NB4 (cell line): ENCODE measurements at regions not wholly inside any gene's neighbourhood (a gene's known extent, or its start where the extent isn't known, plus 50 kb on each side); places are given as distances from the start of the nearest gene placed in this dataset.

ENCODE experiments used
- DNase-seq: peaks from one replicate; pipeline ENCODE4 v3.0.0; 2010; ENCODE audit warnings: low read depth
- H3K4me3 ChIP-seq: one replicate; pipeline ENCODE4 v1.5.1; 2011; ENCODE audit warnings: mild to moderate bottlenecking, low read depth, low read length, moderate library complexity
- MYC ChIP-seq: IDR thresholded peaks from 2 replicates; pipeline ENCODE4 v1.6.1; 2011; ENCODE audit warnings: low read depth, low read length
- POLR2A ChIP-seq: IDR thresholded peaks from 2 replicates; pipeline ENCODE4 v1.6.1; 2011; ENCODE audit warnings: mild to moderate bottlenecking; ENCODE audit not compliant: insufficient read length; ENCODE audit errors: extremely low read depth
- TF ChIP-seq, protein P1 (sequence below): IDR thresholded peaks from one replicate; pipeline ENCODE4 v1.5.1; 2012; ENCODE audit warnings: low read depth, low read length
- TF ChIP-seq, protein P2 (sequence below): IDR thresholded peaks from 2 replicates; pipeline ENCODE4 v1.6.1; 2011; ENCODE audit warnings: low read depth, low read length

DNA sequence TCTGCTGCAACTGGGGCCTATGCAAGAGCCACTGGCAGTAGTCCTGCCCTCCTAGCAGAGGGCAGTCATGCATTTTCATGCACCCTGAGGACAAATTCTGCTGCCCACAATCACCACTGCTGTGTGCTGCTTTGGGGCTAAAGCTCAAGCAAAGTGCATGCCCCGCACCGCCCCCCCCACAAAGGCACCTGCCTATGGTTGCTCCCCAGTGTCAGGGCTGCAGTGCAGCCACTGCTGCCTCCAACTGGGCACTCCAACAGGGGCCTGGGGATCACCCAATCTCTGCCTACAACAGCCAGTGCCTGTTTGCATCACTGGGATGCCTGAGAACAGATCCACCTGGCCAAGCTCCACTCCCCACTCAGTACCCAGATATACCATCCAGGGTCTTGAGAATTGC lies 417.0 kb downstream of the HTR7 start:
- TF ChIP-seq POLR2A (no peak), MYC (no peak)
- TF ChIP-seq, protein P1, sequence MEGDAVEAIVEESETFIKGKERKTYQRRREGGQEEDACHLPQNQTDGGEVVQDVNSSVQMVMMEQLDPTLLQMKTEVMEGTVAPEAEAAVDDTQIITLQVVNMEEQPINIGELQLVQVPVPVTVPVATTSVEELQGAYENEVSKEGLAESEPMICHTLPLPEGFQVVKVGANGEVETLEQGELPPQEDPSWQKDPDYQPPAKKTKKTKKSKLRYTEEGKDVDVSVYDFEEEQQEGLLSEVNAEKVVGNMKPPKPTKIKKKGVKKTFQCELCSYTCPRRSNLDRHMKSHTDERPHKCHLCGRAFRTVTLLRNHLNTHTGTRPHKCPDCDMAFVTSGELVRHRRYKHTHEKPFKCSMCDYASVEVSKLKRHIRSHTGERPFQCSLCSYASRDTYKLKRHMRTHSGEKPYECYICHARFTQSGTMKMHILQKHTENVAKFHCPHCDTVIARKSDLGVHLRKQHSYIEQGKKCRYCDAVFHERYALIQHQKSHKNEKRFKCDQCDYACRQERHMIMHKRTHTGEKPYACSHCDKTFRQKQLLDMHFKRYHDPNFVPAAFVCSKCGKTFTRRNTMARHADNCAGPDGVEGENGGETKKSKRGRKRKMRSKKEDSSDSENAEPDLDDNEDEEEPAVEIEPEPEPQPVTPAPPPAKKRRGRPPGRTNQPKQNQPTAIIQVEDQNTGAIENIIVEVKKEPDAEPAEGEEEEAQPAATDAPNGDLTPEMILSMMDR: no peak
- TF ChIP-seq, protein P2, sequence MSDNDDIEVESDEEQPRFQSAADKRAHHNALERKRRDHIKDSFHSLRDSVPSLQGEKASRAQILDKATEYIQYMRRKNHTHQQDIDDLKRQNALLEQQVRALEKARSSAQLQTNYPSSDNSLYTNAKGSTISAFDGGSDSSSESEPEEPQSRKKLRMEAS: no peak
- no peak for DNase-seq
- no peak overlapping the region for H3K4me3 ChIP-seq

DNA sequence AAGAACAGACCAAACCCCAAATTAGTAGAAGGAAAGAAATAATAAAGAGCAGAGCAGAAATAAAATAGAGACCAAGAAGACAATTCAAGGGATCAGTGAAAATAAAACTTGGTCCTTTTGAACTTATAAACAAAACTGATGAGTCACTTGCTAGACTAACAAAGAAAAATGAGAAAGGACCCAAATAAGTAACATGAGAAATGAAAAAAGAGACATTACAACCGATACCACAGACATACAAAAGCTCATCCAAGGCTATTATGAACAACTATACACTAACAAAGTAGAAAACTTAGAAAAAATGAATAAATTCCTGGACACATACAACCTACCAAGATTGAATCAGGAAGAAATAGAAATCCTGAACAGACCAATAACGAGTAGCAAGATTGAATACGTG lies 414.5 kb downstream of the HTR7 start:
- H3K4me3 ChIP-seq: no peak overlapping the region
- no peak for DNase-seq
- TF ChIP-seq POLR2A (no peak), MYC (no peak)
- TF ChIP-seq, protein P1: no peak
- TF ChIP-seq, protein P2: no peak

DNA sequence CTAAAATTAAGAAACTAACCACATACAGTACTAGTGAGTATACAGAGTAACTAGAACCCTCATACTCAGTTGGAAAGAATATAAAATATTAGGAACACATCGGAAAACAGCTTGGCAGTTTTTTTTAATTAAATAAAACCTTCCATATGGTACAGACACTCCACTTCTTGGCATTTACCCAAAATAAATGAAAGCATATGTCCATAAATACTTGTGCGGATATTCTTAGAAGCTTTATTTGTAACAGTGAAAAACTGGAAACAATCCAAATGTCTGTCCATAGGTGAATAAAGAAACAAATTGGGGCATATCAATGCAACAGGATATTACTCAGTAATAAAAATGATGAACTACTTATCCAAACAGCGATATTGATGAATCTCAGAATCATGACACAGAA lies 410.0 kb downstream of the HTR7 start:
- H3K4me3 ChIP-seq: no peak overlapping the region
- TF ChIP-seq, protein P2: no peak
- TF ChIP-seq, protein P1: no peak
- TF ChIP-seq POLR2A (no peak), MYC (no peak)
- no peak for DNase-seq

DNA sequence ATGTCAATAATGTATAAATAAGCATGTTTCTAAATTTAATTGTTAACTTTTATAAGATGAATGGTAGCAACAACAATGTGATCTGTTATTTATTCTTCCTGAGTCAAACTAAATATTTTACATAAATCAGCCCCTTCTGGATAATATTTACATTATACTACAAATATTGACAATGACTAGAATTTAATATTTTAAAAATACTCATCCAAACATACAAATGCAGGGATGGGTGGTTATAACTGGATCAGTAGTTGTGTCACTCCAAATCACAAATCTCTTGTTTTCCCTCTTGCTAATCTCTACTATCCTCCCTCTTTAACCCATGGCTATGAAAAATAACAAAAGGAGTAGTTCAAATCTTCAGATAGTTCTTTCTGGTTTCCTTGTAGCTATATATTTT lies 407.0 kb downstream of the HTR7 start:
- no peak for DNase-seq
- no peak overlapping the region for H3K4me3 ChIP-seq
- TF ChIP-seq, protein P1: no peak
- TF ChIP-seq POLR2A (no peak), MYC (no peak)
- TF ChIP-seq, protein P2: no peak

DNA sequence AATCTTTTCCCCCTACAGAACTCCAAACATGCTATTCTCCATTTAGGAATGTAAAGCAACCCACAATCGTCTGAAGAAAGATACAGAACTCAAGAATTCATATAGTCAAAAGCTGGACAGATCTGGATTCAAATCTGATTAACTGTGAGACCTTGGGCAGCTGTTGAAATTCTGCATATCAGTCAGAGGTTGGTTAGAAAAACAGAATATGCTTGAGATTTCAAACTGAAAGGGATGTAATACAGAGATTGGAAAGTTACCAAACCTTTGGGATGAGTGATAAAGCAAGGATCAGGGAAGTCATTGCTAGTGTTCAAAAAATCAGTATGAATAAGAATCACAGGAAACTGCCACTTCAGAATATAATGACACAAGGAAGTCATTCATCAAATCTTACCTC lies 406.6 kb downstream of the HTR7 start:
- TF ChIP-seq POLR2A: no peak
- no peak for DNase-seq
- no peak overlapping the region for H3K4me3 ChIP-seq

DNA sequence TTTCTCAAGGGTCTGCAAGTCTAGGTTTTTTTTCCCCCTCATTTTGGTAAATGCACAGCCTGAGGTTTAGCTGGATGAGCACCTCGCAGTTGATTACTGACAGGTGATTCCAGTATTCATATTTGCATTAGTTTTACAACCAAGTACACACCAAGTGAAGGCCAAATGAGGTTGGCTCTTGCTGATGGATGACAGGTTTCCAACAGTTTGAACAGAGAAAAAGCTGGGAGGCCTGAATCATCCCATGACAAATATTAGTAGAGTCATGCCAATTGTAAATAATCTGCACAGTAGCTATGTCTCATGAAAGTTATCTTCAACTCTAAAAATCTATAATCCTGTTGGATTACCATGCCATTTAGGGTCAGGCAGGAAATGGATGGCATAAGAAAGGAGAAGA lies 399.8 kb downstream of the HTR7 start:
- DNase-seq: no peak
- H3K4me3 ChIP-seq: no peak overlapping the region
- TF ChIP-seq, protein P2: no peak
- no peak for TF ChIP-seq POLR2A
- TF ChIP-seq MYC: no peak
- TF ChIP-seq, protein P1: no peak

DNA sequence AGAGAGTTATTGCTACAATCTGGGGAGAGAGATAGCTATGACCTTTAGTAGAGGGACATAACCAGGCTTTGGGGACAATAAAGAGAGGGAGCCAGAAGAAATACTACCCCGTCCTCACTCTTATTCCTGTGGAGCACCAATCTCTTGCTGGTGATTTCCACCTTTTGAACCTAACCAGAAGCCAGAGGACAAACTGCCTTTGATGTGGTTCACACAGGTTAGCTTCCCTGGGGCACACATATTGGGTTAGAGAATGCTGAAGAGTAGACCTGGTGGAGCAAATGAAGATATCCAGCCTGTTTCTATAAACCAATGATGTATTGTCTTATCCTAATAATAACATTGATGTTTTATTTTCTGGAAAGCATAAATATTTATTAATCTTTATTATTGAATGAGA lies 399.3 kb downstream of the HTR7 start:
- no peak overlapping the region for H3K4me3 ChIP-seq
- TF ChIP-seq MYC (no peak), POLR2A (no peak)
- TF ChIP-seq, protein P1: no peak
- TF ChIP-seq, protein P2: no peak
- DNase-seq: no peak
